Progenitor cell of endocrine pancreas (in vitro differentiated cells): ENCODE measurements at regions not wholly inside any gene's neighbourhood (a gene's known extent, or its start where the extent isn't known, plus 50 kb on each side); places are given as distances from the start of the nearest gene placed in this dataset.

Source experiments
- DNase-seq: peaks from one replicate; pipeline ENCODE4 v3.0.0; 2021; ENCODE audit warnings: low spot score; ENCODE audit not compliant: unreplicated experiment
- H3K27ac Mint-ChIP-seq: 2 replicates; pipeline ENCODE4 v1.8.0; 2021; ENCODE audit warnings: mild to moderate bottlenecking, moderate library complexity, mixed read lengths
- H3K27me3 Mint-ChIP-seq: 2 replicates; pipeline ENCODE4 v1.8.0; 2021; ENCODE audit warnings: mixed read lengths
- H3K36me3 Mint-ChIP-seq: 2 replicates; pipeline ENCODE4 v1.8.0; 2022; ENCODE audit warnings: mixed read lengths; ENCODE audit not compliant: insufficient read depth
- H3K4me1 Mint-ChIP-seq: 2 replicates; pipeline ENCODE4 v1.8.0; 2021; ENCODE audit warnings: low read depth, mixed read lengths
- H3K4me3 Mint-ChIP-seq: 2 replicates; pipeline ENCODE4 v1.8.0; 2021; ENCODE audit warnings: low read depth, mild to moderate bottlenecking, moderate library complexity, mixed read lengths
- H3K9me3 Mint-ChIP-seq: 2 replicates; pipeline ENCODE4 v1.8.0; 2021; ENCODE audit warnings: low read depth, mixed read lengths
- CTCF ChIP-seq: fragments of 200-600 bp; sonication (generic); IDR thresholded peaks from one replicate; pipeline ENCODE4 v1.5.0; 2021; ENCODE audit warnings: antibody characterized with exemption, mild to moderate bottlenecking; ENCODE audit not compliant: unreplicated experiment

- peaks cover 3% of the 10 kb centered on the region for H3K27me3 Mint-ChIP-seq
- H3K4me1 Mint-ChIP-seq, result peaks cover 4% of the 10 kb centered on the region
- H3K9me3 Mint-ChIP-seq, result no peaks in the 10 kb centered on the region
- no peak for DNase-seq
- H3K4me3 Mint-ChIP-seq, result no peak overlapping the region
- H3K36me3 Mint-ChIP-seq, result no peaks in the 10 kb centered on the region
- H3K27ac Mint-ChIP-seq, result no peak overlapping the region
- no peak for TF ChIP-seq CTCF
Measured at GRCh38 chr4:41483771-41484170, 54.2 kb upstream of the LIMCH1 start.

- H3K9me3 Mint-ChIP-seq, result no peaks in the 10 kb centered on the region
Measured at GRCh38 chr4:41485041-41485440, 52.9 kb upstream of the LIMCH1 start.

GRCh38 chr4:41487868-41488440, 50.0 kb upstream of the LIMCH1 start:
- peaks cover 6% of the 10 kb centered on the region for H3K36me3 Mint-ChIP-seq
- peaks cover 6% of the 10 kb centered on the region for H3K4me1 Mint-ChIP-seq
- no peak overlapping the region for H3K4me3 Mint-ChIP-seq
- H3K27me3 Mint-ChIP-seq, result peaks cover 3% of the 10 kb centered on the region
- no peak for DNase-seq
- no peak overlapping the region for H3K27ac Mint-ChIP-seq
- peaks cover 3% of the 10 kb centered on the region for H3K9me3 Mint-ChIP-seq
- TF ChIP-seq CTCF, result no peak

More at GRCh38 chr4:41485041-41485440, 52.9 kb upstream of the LIMCH1 start:
- Mint-ChIP-seq H3K4me3 (no peak overlapping the region), H3K36me3 (peaks cover 1% of the 10 kb centered on the region), H3K27ac (no peak overlapping the region), H3K4me1 (peaks cover 4% of the 10 kb centered on the region), H3K27me3 (peaks cover 3% of the 10 kb centered on the region)
- TF ChIP-seq CTCF, result no peak
- no peak for DNase-seq
